GM12878 (cell line): ENCODE measurements at regions not wholly inside any gene's neighbourhood (a gene's known extent, or its start where the extent isn't known, plus 50 kb on each side); places are given as distances from the start of the nearest gene placed in this dataset.

Experiments used
- GABPA ChIP-seq: IDR thresholded peaks from 2 replicates; pipeline ENCODE4 v1.6.1; 2014; ENCODE audit warnings: antibody characterized with exemption, low read depth, mild to moderate bottlenecking, inconsistent platforms
- RFX5 ChIP-seq: IDR thresholded peaks from 2 replicates; pipeline ENCODE4 v1.6.1; 2011; ENCODE audit warnings: low read depth, low read length, improper control_type of control experiment
- SIX5 ChIP-seq: IDR thresholded peaks from 2 replicates; pipeline ENCODE4 v1.6.1; 2011; ENCODE audit warnings: mild to moderate bottlenecking, low read depth, low read length, moderate library complexity; ENCODE audit not compliant: severe bottlenecking
- STAT3 ChIP-seq: IDR thresholded peaks from 2 replicates; pipeline ENCODE4 v1.6.1; 2011; ENCODE audit warnings: low read depth, low read length, improper control_type of control experiment
- TAF1 ChIP-seq: IDR thresholded peaks from 2 replicates; pipeline ENCODE4 v1.6.1; 2011; ENCODE audit warnings: mild to moderate bottlenecking, low read depth, low read length, borderline replicate concordance
- TCF7 ChIP-seq: IDR thresholded peaks from 2 replicates; pipeline ENCODE4 v1.6.1; 2014; ENCODE audit warnings: antibody characterized with exemption, borderline replicate concordance
- YY1 ChIP-seq: IDR thresholded peaks from 2 replicates; pipeline ENCODE4 v1.6.1; 2011; ENCODE audit warnings: low read depth, mild to moderate bottlenecking, low read length
- TF ChIP-seq, protein P1 (sequence below), 3 experiments: IDR thresholded peaks in 2 of 3; conservative IDR thresholded peaks in 1 of 3; 2 replicates each; pipeline ENCODE4 v1.5.1; 2011; ENCODE audit warnings: low read depth in 3 of 3, low read length in 3 of 3, mild to moderate bottlenecking in 3 of 3, control low read depth in 2 of 3, moderate library complexity in 2 of 3, inconsistent platforms in 1 of 3, mixed read lengths in 1 of 3; ENCODE audit not compliant: control insufficient read depth in 2 of 3, insufficient read depth in 1 of 3; ENCODE audit errors: extremely low read depth in 1 of 3
- TF ChIP-seq, protein P2 (sequence below): IDR thresholded peaks from 2 replicates; pipeline ENCODE4 v1.6.1; 2012; ENCODE audit warnings: mild to moderate bottlenecking, low read depth, low read length

DNA sequence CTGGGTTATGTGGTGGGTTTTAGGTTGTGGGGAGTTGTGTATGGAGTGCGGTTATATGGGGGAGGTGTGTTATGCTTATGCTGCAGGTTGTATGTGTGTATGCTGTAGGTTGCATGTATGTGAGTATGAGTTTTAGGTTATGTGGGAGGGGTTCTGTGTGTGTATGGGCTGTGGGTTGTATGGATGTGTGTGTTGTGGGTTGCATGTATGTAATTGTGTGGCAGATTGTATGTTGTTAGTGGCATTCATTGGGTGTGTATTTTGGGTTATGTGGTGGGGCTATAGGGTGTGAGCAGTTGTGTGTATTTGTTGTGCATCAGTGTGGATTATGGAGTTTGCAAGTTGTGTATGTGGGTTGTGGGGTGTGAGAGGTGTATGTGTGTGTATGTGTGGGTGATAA, 277.4 kb downstream of the NPIPA8 start:
- TF ChIP-seq GABPA (no peak), YY1 (no peak), TCF7 (no peak), STAT3 (no peak), TAF1 (no peak), RFX5 (no peak), SIX5 (no peak)
- TF ChIP-seq, protein P1, sequence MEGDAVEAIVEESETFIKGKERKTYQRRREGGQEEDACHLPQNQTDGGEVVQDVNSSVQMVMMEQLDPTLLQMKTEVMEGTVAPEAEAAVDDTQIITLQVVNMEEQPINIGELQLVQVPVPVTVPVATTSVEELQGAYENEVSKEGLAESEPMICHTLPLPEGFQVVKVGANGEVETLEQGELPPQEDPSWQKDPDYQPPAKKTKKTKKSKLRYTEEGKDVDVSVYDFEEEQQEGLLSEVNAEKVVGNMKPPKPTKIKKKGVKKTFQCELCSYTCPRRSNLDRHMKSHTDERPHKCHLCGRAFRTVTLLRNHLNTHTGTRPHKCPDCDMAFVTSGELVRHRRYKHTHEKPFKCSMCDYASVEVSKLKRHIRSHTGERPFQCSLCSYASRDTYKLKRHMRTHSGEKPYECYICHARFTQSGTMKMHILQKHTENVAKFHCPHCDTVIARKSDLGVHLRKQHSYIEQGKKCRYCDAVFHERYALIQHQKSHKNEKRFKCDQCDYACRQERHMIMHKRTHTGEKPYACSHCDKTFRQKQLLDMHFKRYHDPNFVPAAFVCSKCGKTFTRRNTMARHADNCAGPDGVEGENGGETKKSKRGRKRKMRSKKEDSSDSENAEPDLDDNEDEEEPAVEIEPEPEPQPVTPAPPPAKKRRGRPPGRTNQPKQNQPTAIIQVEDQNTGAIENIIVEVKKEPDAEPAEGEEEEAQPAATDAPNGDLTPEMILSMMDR (IDR thresholded peaks at IDR 0.05 in 2 of 3, conservative IDR thresholded peaks at IDR 0.05 in 1 of 3; ENCODE audit: control insufficient read depth in 2 of 3, extremely low read depth in 1 of 3, insufficient read depth in 1 of 3, low read depth in 3 of 3, low read length in 3 of 3), result no peak
- TF ChIP-seq, protein P2, sequence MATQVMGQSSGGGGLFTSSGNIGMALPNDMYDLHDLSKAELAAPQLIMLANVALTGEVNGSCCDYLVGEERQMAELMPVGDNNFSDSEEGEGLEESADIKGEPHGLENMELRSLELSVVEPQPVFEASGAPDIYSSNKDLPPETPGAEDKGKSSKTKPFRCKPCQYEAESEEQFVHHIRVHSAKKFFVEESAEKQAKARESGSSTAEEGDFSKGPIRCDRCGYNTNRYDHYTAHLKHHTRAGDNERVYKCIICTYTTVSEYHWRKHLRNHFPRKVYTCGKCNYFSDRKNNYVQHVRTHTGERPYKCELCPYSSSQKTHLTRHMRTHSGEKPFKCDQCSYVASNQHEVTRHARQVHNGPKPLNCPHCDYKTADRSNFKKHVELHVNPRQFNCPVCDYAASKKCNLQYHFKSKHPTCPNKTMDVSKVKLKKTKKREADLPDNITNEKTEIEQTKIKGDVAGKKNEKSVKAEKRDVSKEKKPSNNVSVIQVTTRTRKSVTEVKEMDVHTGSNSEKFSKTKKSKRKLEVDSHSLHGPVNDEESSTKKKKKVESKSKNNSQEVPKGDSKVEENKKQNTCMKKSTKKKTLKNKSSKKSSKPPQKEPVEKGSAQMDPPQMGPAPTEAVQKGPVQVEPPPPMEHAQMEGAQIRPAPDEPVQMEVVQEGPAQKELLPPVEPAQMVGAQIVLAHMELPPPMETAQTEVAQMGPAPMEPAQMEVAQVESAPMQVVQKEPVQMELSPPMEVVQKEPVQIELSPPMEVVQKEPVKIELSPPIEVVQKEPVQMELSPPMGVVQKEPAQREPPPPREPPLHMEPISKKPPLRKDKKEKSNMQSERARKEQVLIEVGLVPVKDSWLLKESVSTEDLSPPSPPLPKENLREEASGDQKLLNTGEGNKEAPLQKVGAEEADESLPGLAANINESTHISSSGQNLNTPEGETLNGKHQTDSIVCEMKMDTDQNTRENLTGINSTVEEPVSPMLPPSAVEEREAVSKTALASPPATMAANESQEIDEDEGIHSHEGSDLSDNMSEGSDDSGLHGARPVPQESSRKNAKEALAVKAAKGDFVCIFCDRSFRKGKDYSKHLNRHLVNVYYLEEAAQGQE, result no peak
